HG03064 (cell line): ENCODE measurements at regions not wholly inside any gene's neighbourhood (a gene's known extent, or its start where the extent isn't known, plus 50 kb on each side); places are given as distances from the start of the nearest gene placed in this dataset.

ENCODE experiments used
- ATAC-seq: cut with Tn5 transposase; IDR thresholded peaks from one replicate; pipeline ENCODE4 v1.9.1; 2021; ENCODE audit warnings: low read depth; ENCODE audit not compliant: unreplicated experiment

- no peak for ATAC-seq
Observed at GRCh38 chr2:103660519-103660918, 898.7 kb downstream of the TMEM182 start.

GRCh38 chr2:103660947-103661346 lies 899.1 kb downstream of the TMEM182 start:
- no peak for ATAC-seq

- no peak for ATAC-seq
Observed at GRCh38 chr2:103664690-103665089, 902.9 kb downstream of the TMEM182 start.

- no peak for ATAC-seq
Observed at GRCh38 chr2:103667335-103667884, 905.6 kb downstream of the TMEM182 start.

- ATAC-seq, result no peak
Observed at GRCh38 chr2:103669531-103669930, 907.7 kb downstream of the TMEM182 start.
